ENCODE measurements at regions not wholly inside any gene's neighbourhood (a gene's known extent, or its start where the extent isn't known, plus 50 kb on each side); places are given as distances from the start of the nearest gene placed in this dataset.
"Not testable (repeated sequence)": the region's sequence is repeated elsewhere in the genome, so short reads cannot be mapped to it uniquely, and the experiment has no call there.

DNA sequence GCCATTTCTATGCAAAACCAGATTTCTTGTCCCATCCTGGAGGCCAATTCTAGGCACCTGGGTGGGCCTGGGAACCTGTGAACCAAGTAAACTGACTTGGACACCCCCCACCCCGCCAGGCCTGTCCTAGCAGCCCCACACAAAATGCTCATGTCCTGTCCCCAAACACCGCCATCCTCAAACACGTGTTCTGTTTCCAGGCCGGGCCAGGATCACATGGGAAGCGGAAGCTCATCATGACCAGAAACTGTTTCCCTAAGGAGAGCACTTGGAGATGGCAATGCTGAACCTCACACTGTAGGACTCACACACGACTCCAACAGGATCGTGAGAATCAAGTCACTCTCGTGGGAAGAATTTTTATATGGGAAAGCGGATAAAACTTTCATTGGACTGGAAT is 78.7 kb upstream of the DRD5 start:
- not testable (repeated sequence) for DNase-seq (ENCODE audit: low spot score)

DNA sequence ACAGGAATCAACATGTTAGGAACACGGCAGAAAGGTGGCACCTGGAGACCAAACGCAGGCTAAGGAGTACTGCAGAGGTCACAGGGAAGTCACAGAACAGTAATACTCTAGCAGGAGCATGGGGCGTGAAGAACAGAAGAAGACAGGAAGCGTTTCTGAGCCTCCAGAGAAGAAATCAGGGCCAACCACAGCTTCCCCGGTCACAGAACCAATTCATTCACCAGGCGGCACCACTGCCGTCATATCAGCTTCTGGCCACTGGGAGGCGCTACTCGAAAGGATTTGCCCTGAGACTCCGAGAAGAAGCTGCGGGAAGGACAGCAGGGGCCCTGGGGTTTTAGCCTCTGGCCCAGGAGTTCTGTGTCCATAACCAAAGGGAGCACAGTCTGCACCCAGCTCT is 78.0 kb upstream of the DRD5 start:
- DNase-seq (ENCODE audit: low spot score): peak; percentile 23

- not testable (repeated sequence) for DNase-seq (ENCODE audit: low spot score)
Observed at GRCh38 chr4:9704126-9704525, 77.3 kb upstream of the DRD5 start.

DNA sequence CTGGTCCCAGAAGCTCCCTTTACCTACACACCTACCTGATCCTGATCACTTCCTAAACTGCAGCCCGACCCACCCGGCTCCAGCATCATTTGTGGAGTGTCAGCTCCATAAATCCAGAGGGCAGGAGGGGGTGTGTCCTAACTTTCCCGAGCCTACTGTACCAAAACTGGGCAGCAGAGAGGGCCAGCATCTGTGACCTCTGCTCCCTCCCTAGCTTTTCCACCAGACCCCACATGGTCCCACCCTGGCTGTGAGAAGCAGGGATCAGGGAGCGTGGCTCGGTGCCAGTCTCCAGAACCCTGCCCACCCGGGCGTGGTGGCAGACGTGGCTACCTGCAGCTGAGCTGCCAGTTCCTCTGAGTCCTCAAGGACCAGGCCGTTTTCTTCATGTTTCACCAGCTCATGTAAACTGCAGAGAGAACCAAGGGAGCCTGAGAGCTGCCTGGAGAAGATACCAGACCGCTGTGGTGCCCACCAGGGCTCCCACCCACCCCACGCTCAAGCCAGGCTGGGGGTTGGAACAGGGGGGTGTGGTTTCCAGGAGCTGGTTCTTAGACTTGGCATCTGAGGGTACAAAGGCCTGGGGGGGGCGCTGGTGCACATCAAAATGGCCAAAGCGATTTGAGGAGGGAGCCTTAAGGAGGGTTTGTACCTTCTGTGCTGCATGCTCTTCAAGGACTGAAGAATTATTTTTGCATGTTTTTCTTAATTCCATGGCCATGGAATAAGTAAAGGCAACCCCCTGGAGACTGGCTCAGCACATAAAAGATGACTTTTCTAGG is 76.7 kb upstream of the DRD5 start:
- no peak for DNase-seq (ENCODE audit: low spot score)

- not testable (repeated sequence) for DNase-seq (ENCODE audit: low spot score)
Observed at GRCh38 chr4:9707281-9707680, 74.2 kb upstream of the DRD5 start.

DNA sequence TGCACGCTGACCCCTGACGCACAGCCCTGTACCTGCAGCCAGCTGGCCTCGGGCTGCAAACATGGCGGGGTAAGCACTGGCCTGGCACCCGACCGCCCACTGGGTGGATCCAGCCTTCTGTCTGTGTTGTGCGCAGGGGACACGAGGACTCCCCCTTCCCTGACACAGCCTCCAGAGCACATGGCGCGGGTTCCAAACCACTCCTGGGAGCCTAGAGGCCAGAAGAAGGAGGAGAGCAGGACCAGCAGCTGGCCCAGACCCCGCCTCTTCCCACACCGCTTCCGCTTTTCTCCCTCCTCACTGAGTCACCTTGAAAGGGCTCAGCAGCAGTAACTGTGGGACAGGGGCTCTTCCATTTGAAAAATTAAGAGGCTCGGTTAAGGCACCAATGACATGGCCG is 73.5 kb upstream of the DRD5 start:
- not testable (repeated sequence) for DNase-seq (ENCODE audit: low spot score)

GRCh38 chr4:9709724-9710123 is 71.7 kb upstream of the DRD5 start:
- DNase-seq (ENCODE audit: low spot score): no peak

- not testable (repeated sequence) for DNase-seq (ENCODE audit: low spot score)
Observed at GRCh38 chr4:9715271-9715670, 66.2 kb upstream of the DRD5 start.

DNA sequence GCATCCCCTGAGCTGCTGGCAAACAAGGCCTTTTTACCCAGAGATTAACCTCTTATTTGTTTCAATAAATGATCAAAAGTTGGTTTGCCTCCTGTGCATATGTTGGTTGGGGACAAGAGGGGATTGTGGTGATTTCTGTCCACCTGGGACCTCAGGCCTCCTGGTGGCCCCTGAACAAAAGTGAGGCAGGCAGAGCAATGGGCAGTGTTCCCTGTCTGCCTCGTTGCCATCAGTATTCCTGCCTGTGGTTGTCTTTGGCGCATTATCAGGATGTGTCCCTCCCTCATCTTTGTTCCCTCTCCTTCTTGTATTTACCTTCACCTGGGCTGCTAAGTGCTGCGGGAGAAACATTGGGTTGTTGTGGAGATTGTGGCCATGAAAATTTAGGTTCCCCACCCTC is 65.3 kb upstream of the DRD5 start:
- DNase-seq (ENCODE audit: low spot score): no peak

GRCh38 chr4:9718246-9718939 is 63.0 kb upstream of the DRD5 start:
- not testable (repeated sequence) for DNase-seq (ENCODE audit: low spot score)

DNA sequence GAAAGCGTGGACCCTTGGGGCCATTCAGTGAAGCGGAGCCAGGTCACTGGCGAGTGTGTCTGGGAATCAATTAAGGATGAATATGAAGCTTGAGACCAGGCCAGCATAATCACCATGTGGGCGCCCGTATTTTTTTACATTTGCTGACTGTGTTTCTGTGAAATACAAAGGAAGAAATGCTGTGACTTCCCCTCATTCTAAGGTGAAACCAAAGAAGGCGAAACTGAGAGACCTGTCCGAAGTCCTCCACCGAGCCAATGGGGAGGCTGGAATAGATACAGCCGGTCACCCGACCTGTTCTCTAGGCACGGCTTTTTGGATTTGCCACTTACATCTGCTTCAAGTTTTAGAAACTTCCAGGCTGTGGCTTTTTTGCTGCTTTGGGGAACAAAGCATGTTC is 59.3 kb upstream of the DRD5 start:
- DNase-seq (ENCODE audit: low spot score): not testable (repeated sequence)

Data from hematopoietic multipotent progenitor cell treated with erythropoietin and hydrocortisone succinate and interleukin-3 and kit ligand, for 15 days (in vitro differentiated cells).